Type B pancreatic cell (in vitro differentiated cells): ENCODE measurements at regions not wholly inside any gene's neighbourhood (a gene's known extent, or its start where the extent isn't known, plus 50 kb on each side); places are given as distances from the start of the nearest gene placed in this dataset.
A peak's percentile ranks its signal among the peaks of the same experiment; 100 is the strongest.

Source experiments
- DNase-seq: peaks from one replicate; pipeline ENCODE4 v3.0.0; 2021; ENCODE audit warnings: mixed read lengths; ENCODE audit not compliant: unreplicated experiment; ENCODE audit errors: extremely low spot score
- H3K27ac Mint-ChIP-seq: 2 replicates; pipeline ENCODE4 v1.8.0; 2021; ENCODE audit warnings: mild to moderate bottlenecking, mixed read lengths
- H3K27me3 Mint-ChIP-seq: 2 replicates; pipeline ENCODE4 v1.8.0; 2021; ENCODE audit warnings: mixed read lengths
- H3K36me3 Mint-ChIP-seq: 2 replicates; pipeline ENCODE4 v1.8.0; 2021; ENCODE audit warnings: mixed read lengths
- H3K4me1 Mint-ChIP-seq: one replicate; pipeline ENCODE4 v1.8.0; 2021; ENCODE audit warnings: mixed read lengths; ENCODE audit not compliant: unreplicated experiment
- H3K4me3 Mint-ChIP-seq: 2 replicates; pipeline ENCODE4 v1.8.0; 2021; ENCODE audit warnings: mild to moderate bottlenecking, mixed read lengths
- H3K9me3 Mint-ChIP-seq: 2 replicates; pipeline ENCODE4 v1.8.0; 2021; ENCODE audit warnings: mixed read lengths
- TF ChIP-seq, protein P1 (sequence below): fragments of 200-600 bp; sonication (generic); conservative IDR thresholded peaks from 2 replicates; pipeline ENCODE4 v1.5.0; 2021; ENCODE audit warnings: antibody characterized with exemption, mild to moderate bottlenecking

- peaks cover 4% of the 10 kb centered on the region for H3K4me1 Mint-ChIP-seq
- TF ChIP-seq, protein P1, sequence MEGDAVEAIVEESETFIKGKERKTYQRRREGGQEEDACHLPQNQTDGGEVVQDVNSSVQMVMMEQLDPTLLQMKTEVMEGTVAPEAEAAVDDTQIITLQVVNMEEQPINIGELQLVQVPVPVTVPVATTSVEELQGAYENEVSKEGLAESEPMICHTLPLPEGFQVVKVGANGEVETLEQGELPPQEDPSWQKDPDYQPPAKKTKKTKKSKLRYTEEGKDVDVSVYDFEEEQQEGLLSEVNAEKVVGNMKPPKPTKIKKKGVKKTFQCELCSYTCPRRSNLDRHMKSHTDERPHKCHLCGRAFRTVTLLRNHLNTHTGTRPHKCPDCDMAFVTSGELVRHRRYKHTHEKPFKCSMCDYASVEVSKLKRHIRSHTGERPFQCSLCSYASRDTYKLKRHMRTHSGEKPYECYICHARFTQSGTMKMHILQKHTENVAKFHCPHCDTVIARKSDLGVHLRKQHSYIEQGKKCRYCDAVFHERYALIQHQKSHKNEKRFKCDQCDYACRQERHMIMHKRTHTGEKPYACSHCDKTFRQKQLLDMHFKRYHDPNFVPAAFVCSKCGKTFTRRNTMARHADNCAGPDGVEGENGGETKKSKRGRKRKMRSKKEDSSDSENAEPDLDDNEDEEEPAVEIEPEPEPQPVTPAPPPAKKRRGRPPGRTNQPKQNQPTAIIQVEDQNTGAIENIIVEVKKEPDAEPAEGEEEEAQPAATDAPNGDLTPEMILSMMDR = no peak
- no peak overlapping the region for H3K27ac Mint-ChIP-seq
- H3K4me3 Mint-ChIP-seq = no peak overlapping the region
- peaks cover 3% of the 10 kb centered on the region for H3K36me3 Mint-ChIP-seq
- no peaks in the 10 kb centered on the region for H3K27me3 Mint-ChIP-seq
- H3K9me3 Mint-ChIP-seq = peaks cover 9% of the 10 kb centered on the region
- no peak for DNase-seq
Measured at GRCh38 chr13:40446365-40446764, 220.1 kb downstream of the FOXO1 start.

- TF ChIP-seq, protein P1 = no peak
- H3K27ac Mint-ChIP-seq = no peak overlapping the region
- H3K9me3 Mint-ChIP-seq = peaks cover 10% of the 10 kb centered on the region
- no peak overlapping the region for H3K4me3 Mint-ChIP-seq
- no peak for DNase-seq
- H3K36me3 Mint-ChIP-seq = peaks cover 3% of the 10 kb centered on the region
- H3K4me1 Mint-ChIP-seq = peaks cover 10% of the 10 kb centered on the region
- H3K27me3 Mint-ChIP-seq = peaks cover 1% of the 10 kb centered on the region
Measured at GRCh38 chr13:40447857-40448256, 218.6 kb downstream of the FOXO1 start.

GRCh38 chr13:40452038-40452666, 214.3 kb downstream of the FOXO1 start:
- H3K36me3 Mint-ChIP-seq = no peaks in the 10 kb centered on the region
- TF ChIP-seq, protein P1 = no peak
- peak overlapping the region; percentile 80 for H3K27ac Mint-ChIP-seq
- DNase-seq = no peak
- H3K4me1 Mint-ChIP-seq = peaks cover 13% of the 10 kb centered on the region
- H3K27me3 Mint-ChIP-seq = peaks cover 3% of the 10 kb centered on the region
- no peak overlapping the region for H3K4me3 Mint-ChIP-seq
- H3K9me3 Mint-ChIP-seq = peaks cover 12% of the 10 kb centered on the region

- TF ChIP-seq, protein P1 = no peak
- Mint-ChIP-seq H3K4me1 (peaks cover 13% of the 10 kb centered on the region), H3K36me3 (no peaks in the 10 kb centered on the region), H3K4me3 (no peak overlapping the region), H3K27ac (peak overlapping the region; percentile 80), H3K27me3 (peaks cover 6% of the 10 kb centered on the region), H3K9me3 (peaks cover 12% of the 10 kb centered on the region)
- DNase-seq = no peak
Measured at GRCh38 chr13:40452741-40453334, 213.6 kb downstream of the FOXO1 start.

DNA sequence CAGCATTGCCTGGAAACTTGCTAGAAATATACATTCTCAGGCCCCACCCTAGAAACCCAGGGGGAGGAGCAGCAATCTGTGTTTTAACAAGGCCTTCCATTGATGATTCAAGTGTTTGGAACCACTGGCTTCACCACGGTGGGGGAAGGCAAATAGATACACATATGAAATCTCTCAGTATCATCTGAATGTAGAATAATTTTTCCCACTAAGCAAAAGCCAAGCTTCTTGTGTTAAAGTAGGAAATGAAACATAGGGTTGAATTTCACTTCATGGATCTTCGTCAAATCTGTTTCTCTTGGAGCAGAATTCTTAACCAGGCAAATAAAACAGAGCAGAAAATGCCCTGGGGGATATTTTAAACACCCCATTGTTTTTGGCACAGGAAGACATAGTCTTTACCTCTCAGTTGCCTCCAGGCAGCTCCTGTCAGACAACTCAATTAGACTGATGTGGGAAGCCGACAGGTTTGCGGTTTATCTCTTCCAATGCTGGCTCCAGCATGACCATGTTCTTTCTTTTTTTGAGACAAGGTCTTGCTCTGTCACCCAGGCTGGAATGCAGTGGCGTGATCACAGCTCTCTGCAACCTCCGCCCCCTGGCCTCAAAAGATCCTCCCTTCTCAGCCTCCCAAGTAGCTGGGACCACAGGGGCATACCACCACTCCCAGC, 213.0 kb downstream of the FOXO1 start:
- Mint-ChIP-seq H3K4me1 (peaks cover 14% of the 10 kb centered on the region), H3K27ac (peak overlapping the region; percentile 80), H3K4me3 (peak overlapping the region; percentile 14), H3K9me3 (peaks cover 12% of the 10 kb centered on the region), H3K36me3 (no peaks in the 10 kb centered on the region), H3K27me3 (peaks cover 6% of the 10 kb centered on the region)
- TF ChIP-seq, protein P1 = no peak
- no peak for DNase-seq
